ENCODE measurements at regions not wholly inside any gene's neighbourhood (a gene's known extent, or its start where the extent isn't known, plus 50 kb on each side); places are given as distances from the start of the nearest gene placed in this dataset.
A peak's percentile ranks its signal among the peaks of the same experiment; 100 is the strongest.

DNA sequence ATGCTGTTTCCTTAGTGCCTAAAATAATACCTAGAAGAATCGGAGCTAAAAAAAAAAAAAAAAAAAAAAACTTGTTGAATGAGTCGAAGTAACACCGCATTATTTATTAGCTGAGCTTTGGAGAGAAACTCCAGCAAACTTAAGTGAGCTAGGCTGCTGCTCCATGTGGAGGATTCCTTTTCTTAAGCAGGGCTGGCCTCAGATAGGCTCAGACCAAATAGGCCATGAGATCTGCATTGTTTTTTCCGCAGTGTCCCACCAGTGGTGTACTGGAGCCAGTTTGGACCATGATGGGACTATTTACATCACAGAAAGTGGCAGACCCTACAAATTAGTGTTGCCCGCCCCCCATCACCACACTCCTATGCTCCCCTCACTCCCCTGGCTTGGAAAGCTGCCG is 341.4 kb downstream of the DTWD2 start:
- Histone ChIP-seq H3K27ac (no peak overlapping the region), H3K4me1 (no peaks in the 10 kb centered on the region), H3K9me3 (no peaks in the 10 kb centered on the region), H3K36me3 (no peaks in the 10 kb centered on the region), H3K27me3 (no peaks in the 10 kb centered on the region), H3K4me3 (no peak overlapping the region)
- DNase-seq, result no peak
- no peak for TF ChIP-seq POLR2A (IDR thresholded peaks at IDR 0.05)
- TF ChIP-seq, protein P1, sequence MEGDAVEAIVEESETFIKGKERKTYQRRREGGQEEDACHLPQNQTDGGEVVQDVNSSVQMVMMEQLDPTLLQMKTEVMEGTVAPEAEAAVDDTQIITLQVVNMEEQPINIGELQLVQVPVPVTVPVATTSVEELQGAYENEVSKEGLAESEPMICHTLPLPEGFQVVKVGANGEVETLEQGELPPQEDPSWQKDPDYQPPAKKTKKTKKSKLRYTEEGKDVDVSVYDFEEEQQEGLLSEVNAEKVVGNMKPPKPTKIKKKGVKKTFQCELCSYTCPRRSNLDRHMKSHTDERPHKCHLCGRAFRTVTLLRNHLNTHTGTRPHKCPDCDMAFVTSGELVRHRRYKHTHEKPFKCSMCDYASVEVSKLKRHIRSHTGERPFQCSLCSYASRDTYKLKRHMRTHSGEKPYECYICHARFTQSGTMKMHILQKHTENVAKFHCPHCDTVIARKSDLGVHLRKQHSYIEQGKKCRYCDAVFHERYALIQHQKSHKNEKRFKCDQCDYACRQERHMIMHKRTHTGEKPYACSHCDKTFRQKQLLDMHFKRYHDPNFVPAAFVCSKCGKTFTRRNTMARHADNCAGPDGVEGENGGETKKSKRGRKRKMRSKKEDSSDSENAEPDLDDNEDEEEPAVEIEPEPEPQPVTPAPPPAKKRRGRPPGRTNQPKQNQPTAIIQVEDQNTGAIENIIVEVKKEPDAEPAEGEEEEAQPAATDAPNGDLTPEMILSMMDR (IDR thresholded peaks at IDR 0.05), result no peak

DNA sequence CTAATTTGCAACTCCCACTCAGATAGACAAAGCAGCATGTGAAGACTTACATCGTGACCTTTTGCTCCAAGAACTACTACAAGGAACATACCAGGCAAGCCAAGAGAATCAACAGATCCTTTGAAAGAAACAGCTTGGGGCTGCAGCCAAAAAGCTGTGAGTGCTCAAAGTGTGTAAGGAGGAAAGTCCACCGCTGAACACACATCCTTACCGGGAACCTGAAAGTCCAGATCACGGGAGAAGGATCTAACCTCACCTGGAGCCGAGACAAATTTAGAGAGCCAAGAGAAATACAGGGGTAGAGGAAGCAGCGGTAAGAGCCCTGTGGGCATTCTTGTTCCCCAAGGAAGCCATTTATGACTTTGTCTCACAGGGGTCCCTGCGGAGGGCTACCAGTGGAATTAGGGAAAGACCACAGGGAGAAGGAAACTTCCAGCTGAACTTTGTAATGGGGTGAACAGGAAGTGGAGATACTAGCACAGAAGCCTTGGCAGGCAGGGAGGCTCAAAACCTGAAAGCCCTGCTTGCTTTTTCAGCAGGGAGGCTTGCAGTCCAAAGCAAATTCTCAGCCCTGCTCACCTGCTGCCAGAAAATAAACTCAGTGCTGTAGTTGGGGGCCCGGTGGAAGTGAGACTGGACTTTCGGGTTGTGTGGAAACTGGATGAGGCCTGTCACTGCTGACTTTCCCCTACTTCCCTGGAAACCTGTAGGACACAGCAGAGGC is 350.2 kb downstream of the DTWD2 start:
- Histone ChIP-seq H3K9me3 (peaks cover 0 to 4% (median 0%) of the 10 kb centered on the region in 4 donors), H3K4me3 (no peak overlapping the region), H3K4me1 (no peaks in the 10 kb centered on the region), H3K36me3 (no peaks in the 10 kb centered on the region), H3K27me3 (no peaks in the 10 kb centered on the region), H3K27ac (peak overlapping the region in 1 of 4 donors; percentile 26)
- TF ChIP-seq POLR2A (IDR thresholded peaks at IDR 0.05), result no peak
- TF ChIP-seq, protein P1 (IDR thresholded peaks at IDR 0.05), result no peak
- peak in 1 of 3 donors; percentile 49 for DNase-seq

DNA sequence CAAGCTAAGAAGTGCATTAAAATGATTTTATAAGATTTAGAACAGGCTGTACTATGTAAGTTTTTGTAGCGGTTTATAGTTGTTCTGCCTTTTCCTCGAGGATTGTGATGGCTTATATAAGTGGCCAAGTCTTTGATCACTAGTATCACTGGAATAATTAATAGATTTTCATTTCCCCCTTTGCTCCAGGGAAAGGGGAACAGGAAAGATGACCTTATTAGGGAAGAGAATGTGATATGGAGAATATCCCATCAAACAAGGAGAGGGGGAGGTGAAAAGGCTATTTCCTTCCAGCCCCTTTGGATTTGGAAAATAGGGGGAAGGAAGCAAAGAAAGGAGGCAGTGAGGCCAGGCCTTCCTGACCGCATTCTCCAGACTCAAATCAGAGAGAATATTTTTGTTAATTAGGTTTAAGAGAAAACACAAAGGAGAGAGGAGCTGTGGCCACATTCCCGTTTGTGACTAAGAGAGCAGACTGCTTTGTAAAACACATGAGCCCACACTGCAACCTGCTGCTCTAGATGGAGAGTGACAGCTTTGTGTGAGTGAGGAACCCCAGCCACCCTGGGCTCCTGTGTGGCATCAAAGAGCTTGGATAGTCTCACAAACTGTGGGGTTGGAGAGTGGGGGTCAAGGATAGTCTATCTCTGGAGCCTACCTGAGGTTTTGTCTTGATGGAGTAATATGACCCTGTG is 359.5 kb downstream of the DTWD2 start:
- no peak for DNase-seq
- no peaks in the 10 kb centered on the region for H3K27me3 ChIP-seq
- H3K4me3 ChIP-seq, result no peak overlapping the region
- H3K9me3 ChIP-seq, result no peaks in the 10 kb centered on the region
- no peak overlapping the region for H3K27ac ChIP-seq
- H3K36me3 ChIP-seq, result no peaks in the 10 kb centered on the region
- no peaks in the 10 kb centered on the region for H3K4me1 ChIP-seq
- no peak for TF ChIP-seq POLR2A (IDR thresholded peaks at IDR 0.05)
- TF ChIP-seq, protein P1 (IDR thresholded peaks at IDR 0.05), result no peak

DNA sequence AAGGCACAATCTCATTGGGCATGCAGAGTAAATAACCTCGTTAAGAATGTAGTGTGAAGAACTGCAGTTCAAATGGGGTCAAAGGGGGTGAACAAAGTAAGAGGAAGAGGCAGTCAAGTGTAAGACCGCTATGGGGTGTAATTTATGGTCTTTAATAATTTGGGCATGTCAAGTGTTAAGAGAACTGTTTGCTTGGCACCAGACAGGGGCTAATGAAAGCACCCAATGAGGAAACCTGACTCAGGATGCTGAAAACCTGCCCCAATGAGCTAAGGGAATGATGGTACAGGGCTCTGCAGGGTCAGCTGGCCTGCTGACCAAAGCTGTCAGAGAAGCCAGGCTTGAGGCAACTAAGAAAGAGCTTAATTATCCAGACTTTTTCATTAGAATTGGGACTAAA is 368.1 kb downstream of the DTWD2 start:
- Histone ChIP-seq H3K27ac (no peak overlapping the region), H3K9me3 (no peaks in the 10 kb centered on the region), H3K4me1 (no peaks in the 10 kb centered on the region), H3K36me3 (no peaks in the 10 kb centered on the region), H3K4me3 (no peak overlapping the region), H3K27me3 (no peaks in the 10 kb centered on the region)
- no peak for TF ChIP-seq POLR2A (IDR thresholded peaks at IDR 0.05)
- TF ChIP-seq, protein P1 (IDR thresholded peaks at IDR 0.05), result no peak
- DNase-seq, result no peak

DNA sequence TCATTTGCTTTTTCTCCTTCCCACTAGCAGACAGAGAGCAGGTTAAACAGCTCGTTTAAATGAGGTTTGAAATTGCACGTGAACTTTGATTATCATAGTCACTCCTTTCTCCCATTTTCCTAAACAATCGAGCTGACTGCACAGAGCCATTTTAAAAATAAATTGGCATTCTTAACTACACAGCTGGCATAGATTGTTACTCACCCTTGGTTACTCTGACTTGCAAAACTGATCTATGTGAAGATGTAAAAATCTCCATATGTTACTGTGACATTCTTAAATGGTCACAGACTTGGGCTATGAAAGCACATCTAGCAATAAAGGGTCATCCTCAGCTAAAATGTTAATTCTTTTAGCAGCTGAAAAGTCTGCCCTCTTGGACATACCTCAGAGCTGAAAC is 368.5 kb downstream of the DTWD2 start:
- TF ChIP-seq POLR2A (IDR thresholded peaks at IDR 0.05), result no peak
- TF ChIP-seq, protein P1 (IDR thresholded peaks at IDR 0.05), result no peak
- H3K27me3 ChIP-seq, result no peaks in the 10 kb centered on the region
- no peaks in the 10 kb centered on the region for H3K36me3 ChIP-seq
- H3K9me3 ChIP-seq, result no peaks in the 10 kb centered on the region
- no peak overlapping the region for H3K4me3 ChIP-seq
- no peak for DNase-seq
- no peaks in the 10 kb centered on the region for H3K4me1 ChIP-seq
- H3K27ac ChIP-seq, result no peak overlapping the region

Measured in Peyer's patch (tissue), 4 donors.